Fibroblast of lung (primary cell): ENCODE measurements at regions not wholly inside any gene's neighbourhood (a gene's known extent, or its start where the extent isn't known, plus 50 kb on each side); places are given as distances from the start of the nearest gene placed in this dataset.
A peak's percentile ranks its signal among the peaks of the same experiment; 100 is the strongest.

ENCODE experiments used
- DNase-seq, 2 donors: peaks; one replicate each; pipeline versions ENCODE4 v3.0.0 to v3.0.0-alpha.2; 2010; ENCODE audit warnings: low read depth in 2 of 2
- H2AFZ ChIP-seq: 2 replicates; pipeline ENCODE4 v1.5.1; 2012; ENCODE audit warnings: low read length, control low read depth, inconsistent platforms
- H3K27ac ChIP-seq: 2 replicates; pipeline ENCODE4 v1.5.1; 2011; ENCODE audit warnings: low read length, control low read depth; ENCODE audit not compliant: insufficient read depth
- H3K27me3 ChIP-seq: 2 replicates; pipeline ENCODE4 v1.5.1; 2011; ENCODE audit warnings: mild to moderate bottlenecking, low read length; ENCODE audit not compliant: control insufficient read depth, insufficient read depth
- H3K36me3 ChIP-seq: 2 replicates; pipeline ENCODE4 v1.5.1; 2011; ENCODE audit warnings: low read length; ENCODE audit not compliant: control insufficient read depth, insufficient read depth
- H3K4me1 ChIP-seq: 2 replicates; pipeline ENCODE4 v1.5.1; 2011; ENCODE audit warnings: low read length; ENCODE audit not compliant: control insufficient read depth, insufficient read depth; ENCODE audit errors: extremely low read depth
- H3K4me2 ChIP-seq: 2 replicates; pipeline ENCODE4 v1.5.1; 2011; ENCODE audit warnings: low read length, control low read depth; ENCODE audit not compliant: insufficient read depth; ENCODE audit errors: extremely low read depth
- H3K4me3 ChIP-seq, 4 experiments: fragments of 200-600 bp in 1 of 4; sonication (generic) in 1 of 4; replicated peaks in 1 of 4; 2 replicates each; pipeline ENCODE4 v1.5.1; 2011 to 2016; ENCODE audit warnings: low read length in 4 of 4, low read depth in 3 of 4, mild to moderate bottlenecking in 3 of 4, control low read depth in 2 of 4, inconsistent platforms in 1 of 4, mixed read lengths in 1 of 4; ENCODE audit not compliant: insufficient read depth in 1 of 4; ENCODE audit errors: control extremely low read depth in 1 of 4
- H3K79me2 ChIP-seq: 2 replicates; pipeline ENCODE4 v1.5.1; 2012; ENCODE audit warnings: mild to moderate bottlenecking, low read length, inconsistent platforms; ENCODE audit not compliant: control insufficient read depth, insufficient read depth
- H3K9ac ChIP-seq: 2 replicates; pipeline ENCODE4 v1.5.1; 2011; ENCODE audit warnings: mild to moderate bottlenecking, low read length, control low read depth; ENCODE audit not compliant: insufficient read depth
- H3K9me3 ChIP-seq: 2 replicates; pipeline ENCODE4 v1.5.1; 2012; ENCODE audit warnings: low read depth, low read length; ENCODE audit not compliant: control insufficient read depth, insufficient read depth
- H4K20me1 ChIP-seq: 2 replicates; pipeline ENCODE4 v1.5.1; 2011; ENCODE audit warnings: low read length; ENCODE audit not compliant: control insufficient read depth, insufficient read depth; ENCODE audit errors: extremely low read depth
- CTCF ChIP-seq, 2 donors: IDR thresholded peaks in 1 of 2; conservative IDR thresholded peaks in 1 of 2; 1 replicate in 1 of 2; 2 replicates in 1 of 2; pipeline ENCODE4 v1.5.1; 2011 to 2012; ENCODE audit warnings: low read length in 2 of 2, control low read depth in 1 of 2, inconsistent platforms in 1 of 2, low read depth in 1 of 2, mild to moderate bottlenecking in 1 of 2
- EZH2 ChIP-seq: IDR thresholded peaks from 2 replicates; pipeline ENCODE4 v1.5.1; 2012; ENCODE audit warnings: low read length, control low read depth, mild to moderate bottlenecking; ENCODE audit errors: missing control alignments

- no peaks in the 10 kb centered on the region for H3K36me3 ChIP-seq
- DNase-seq, result no peak
- H2AFZ ChIP-seq, result no peak overlapping the region
- H3K27ac ChIP-seq, result no peak overlapping the region
- no peak overlapping the region for H3K9ac ChIP-seq
- H3K9me3 ChIP-seq, result no peaks in the 10 kb centered on the region
- H3K79me2 ChIP-seq, result no peaks in the 10 kb centered on the region
- no peaks in the 10 kb centered on the region for H3K27me3 ChIP-seq
- no peaks in the 10 kb centered on the region for H4K20me1 ChIP-seq
- no peak overlapping the region for H3K4me2 ChIP-seq
- H3K4me3 ChIP-seq, result no peak overlapping the region
- TF ChIP-seq CTCF (conservative IDR thresholded peaks at IDR 0.05 in 1 of 2, IDR thresholded peaks at IDR 0.05 in 1 of 2; ENCODE audit: low read depth in 1 of 2, low read length in 2 of 2) (no peak), EZH2 (no peak)
- no peaks in the 10 kb centered on the region for H3K4me1 ChIP-seq
Observed at GRCh38 chr12:58811346-58811745, 109.0 kb downstream of the LRIG3 start.

GRCh38 chr12:58812214-58812613, 108.1 kb downstream of the LRIG3 start:
- Histone ChIP-seq H3K4me3 (no peak overlapping the region), H3K27ac (no peak overlapping the region), H3K4me2 (no peak overlapping the region), H3K79me2 (no peaks in the 10 kb centered on the region), H3K27me3 (no peaks in the 10 kb centered on the region), H4K20me1 (no peaks in the 10 kb centered on the region), H3K4me1 (no peaks in the 10 kb centered on the region), H2AFZ (no peak overlapping the region), H3K9me3 (no peaks in the 10 kb centered on the region), H3K36me3 (no peaks in the 10 kb centered on the region), H3K9ac (no peak overlapping the region)
- no peak for DNase-seq
- TF ChIP-seq CTCF (conservative IDR thresholded peaks at IDR 0.05 in 1 of 2, IDR thresholded peaks at IDR 0.05 in 1 of 2; ENCODE audit: low read depth in 1 of 2, low read length in 2 of 2) (no peak), EZH2 (no peak)

- no peak overlapping the region for H3K4me3 ChIP-seq
- no peak overlapping the region for H3K4me2 ChIP-seq
- H3K4me1 ChIP-seq, result no peaks in the 10 kb centered on the region
- no peak overlapping the region for H3K9ac ChIP-seq
- H3K27ac ChIP-seq, result no peak overlapping the region
- DNase-seq, result peak in 1 of 2 donors; percentile 70
- no peaks in the 10 kb centered on the region for H3K27me3 ChIP-seq
- H2AFZ ChIP-seq, result no peak overlapping the region
- TF ChIP-seq EZH2 (no peak), CTCF (conservative IDR thresholded peaks at IDR 0.05 in 1 of 2, IDR thresholded peaks at IDR 0.05 in 1 of 2; ENCODE audit: low read depth in 1 of 2, low read length in 2 of 2) (no peak)
- no peaks in the 10 kb centered on the region for H3K79me2 ChIP-seq
- no peaks in the 10 kb centered on the region for H3K9me3 ChIP-seq
- H3K36me3 ChIP-seq, result no peaks in the 10 kb centered on the region
- no peaks in the 10 kb centered on the region for H4K20me1 ChIP-seq
Observed at GRCh38 chr12:58814036-58814435, 106.3 kb downstream of the LRIG3 start.
